Raji (cell line): ENCODE measurements at regions not wholly inside any gene's neighbourhood (a gene's known extent, or its start where the extent isn't known, plus 50 kb on each side); places are given as distances from the start of the nearest gene placed in this dataset.

Experiments used
- POLR2A ChIP-seq: IDR thresholded peaks from 2 replicates; pipeline ENCODE4 v1.6.1; 2011; ENCODE audit warnings: low read depth, low read length, control low read depth; ENCODE audit not compliant: insufficient read depth

DNA sequence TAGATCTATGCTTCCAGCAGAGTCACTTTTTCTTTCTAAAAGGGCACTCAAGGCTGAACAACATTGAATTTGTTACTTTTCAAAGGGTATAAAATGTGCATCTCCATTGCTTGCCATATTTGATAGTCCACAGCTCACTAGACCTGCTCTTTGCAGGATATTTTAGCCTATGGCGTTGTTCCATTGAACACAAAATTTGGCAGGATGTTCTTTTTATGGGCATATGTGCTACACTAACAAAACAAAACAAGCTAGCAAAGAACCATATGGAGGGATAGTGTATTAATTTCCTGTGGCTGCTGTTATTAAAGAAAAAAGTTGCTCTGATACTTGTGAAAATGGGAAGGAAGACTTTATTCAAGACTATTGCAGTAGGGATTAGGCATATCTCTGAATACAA, 828.7 kb downstream of the TYW1 start:
- TF ChIP-seq POLR2A, result no peak

DNA sequence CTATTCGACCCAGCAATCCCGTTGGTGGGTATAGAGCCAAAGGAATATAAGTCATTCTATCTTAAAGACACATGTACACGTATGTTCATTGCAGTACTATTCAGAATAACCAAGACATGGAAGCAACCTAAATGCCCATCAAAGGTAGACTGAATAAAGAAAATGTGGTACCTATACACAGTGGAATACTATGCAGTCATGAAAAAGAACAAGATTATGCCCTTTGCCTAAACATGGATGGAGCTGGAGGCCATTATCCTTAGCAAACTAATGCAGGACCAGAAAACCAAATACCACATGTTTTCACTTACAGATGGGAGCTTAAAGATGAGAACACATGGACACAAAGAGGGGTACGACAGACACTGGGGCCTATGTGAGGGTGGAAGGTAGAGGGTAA, 845.3 kb downstream of the TYW1 start:
- no peak for TF ChIP-seq POLR2A

DNA sequence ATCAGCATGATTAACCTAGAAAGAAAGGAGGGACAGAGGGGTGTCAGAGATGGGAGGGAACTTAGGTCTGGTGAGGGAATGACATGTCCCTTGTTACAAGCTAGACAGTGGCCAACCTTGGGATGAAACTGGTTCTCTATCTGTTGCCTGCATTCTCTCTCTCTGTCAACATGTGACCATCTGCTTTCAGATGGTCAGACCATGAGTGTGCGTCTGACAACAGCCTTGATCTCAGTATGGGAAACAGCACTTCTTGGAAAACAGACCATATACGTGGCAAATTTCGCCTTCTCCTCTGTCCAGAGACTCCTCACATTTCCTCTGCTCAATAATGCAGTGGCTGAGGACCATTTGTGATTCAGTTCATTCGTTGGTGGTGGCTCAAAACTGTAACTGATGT, 845.9 kb downstream of the TYW1 start:
- TF ChIP-seq POLR2A, result no peak

DNA sequence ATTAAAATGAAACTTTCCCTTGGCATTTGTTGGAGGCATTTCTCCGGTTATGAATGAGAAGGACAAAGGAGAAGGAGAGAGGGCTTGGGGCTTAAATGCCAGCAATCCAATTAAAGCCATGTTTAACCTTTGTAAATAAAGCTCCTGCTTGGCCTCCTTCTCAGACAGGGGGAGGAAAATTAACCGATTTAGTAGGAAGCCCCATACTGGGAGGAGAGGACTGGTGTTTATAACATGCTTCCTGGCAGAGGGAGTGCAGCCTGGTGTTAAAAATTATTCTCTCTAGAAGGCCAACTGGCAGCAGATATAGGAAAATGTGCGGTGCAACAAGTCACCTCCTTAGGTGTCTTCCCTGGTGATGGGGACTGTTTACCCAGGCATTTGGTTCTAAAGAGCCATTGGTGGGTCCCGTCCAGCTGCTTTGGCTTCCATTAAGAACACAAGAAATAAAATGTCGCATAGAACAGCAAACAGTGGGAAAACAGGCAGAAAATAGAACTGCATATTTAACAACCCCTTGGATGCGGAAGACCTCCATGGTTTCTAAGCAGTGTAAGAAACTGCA, 846.5 kb downstream of the TYW1 start:
- TF ChIP-seq POLR2A, result no peak

DNA sequence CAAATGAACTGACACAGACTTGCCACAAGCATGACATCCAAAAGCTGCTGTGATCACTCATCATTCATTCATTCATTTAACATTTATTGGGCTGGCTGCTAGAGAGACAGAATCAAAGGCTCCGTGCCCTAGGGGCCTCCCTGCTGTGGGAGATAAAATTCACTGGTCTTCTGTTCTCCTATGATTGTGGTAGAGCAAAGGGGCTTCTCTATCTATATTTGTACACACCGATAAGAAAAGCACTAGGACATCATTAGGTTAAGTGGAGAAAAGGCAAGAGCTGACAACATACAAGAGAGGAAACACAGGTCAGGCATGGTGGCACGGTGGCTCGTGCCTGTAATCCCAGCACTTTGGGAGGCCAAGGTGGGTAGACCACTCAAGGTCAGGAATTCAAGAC, 847.0 kb downstream of the TYW1 start:
- no peak for TF ChIP-seq POLR2A

DNA sequence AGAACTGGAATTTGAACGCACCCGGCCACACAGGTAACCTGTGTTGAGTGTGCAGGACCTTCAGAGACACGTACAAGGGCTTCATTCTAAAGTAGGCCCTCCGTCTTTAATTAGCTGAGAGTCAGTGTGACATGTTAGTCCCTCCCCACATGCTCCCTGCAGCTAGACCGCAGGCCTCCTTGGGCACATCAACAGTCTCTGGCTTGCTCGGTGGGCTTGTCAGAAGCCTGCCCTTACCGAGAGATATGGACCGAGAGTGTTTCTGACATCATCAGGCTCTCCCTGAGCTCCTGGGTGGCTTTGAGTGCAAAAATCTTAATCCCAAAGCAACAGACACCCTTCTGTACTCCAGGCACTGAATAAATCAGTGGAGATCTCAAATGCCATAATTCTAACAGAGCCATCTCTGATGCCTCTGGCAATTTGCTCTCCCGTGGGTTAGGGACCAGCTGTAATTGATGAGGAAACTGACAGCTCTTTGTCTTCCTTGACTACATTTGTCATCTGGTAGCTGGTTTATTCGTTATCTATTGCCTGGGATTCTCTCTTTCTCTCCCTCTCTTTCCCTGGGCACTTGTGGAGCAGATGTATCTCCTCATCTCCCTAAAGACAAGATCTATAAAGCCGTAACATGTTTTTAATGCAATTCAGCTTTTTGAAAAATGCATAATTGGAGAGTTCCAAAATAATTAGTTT, 850.6 kb downstream of the TYW1 start:
- TF ChIP-seq POLR2A, result no peak

DNA sequence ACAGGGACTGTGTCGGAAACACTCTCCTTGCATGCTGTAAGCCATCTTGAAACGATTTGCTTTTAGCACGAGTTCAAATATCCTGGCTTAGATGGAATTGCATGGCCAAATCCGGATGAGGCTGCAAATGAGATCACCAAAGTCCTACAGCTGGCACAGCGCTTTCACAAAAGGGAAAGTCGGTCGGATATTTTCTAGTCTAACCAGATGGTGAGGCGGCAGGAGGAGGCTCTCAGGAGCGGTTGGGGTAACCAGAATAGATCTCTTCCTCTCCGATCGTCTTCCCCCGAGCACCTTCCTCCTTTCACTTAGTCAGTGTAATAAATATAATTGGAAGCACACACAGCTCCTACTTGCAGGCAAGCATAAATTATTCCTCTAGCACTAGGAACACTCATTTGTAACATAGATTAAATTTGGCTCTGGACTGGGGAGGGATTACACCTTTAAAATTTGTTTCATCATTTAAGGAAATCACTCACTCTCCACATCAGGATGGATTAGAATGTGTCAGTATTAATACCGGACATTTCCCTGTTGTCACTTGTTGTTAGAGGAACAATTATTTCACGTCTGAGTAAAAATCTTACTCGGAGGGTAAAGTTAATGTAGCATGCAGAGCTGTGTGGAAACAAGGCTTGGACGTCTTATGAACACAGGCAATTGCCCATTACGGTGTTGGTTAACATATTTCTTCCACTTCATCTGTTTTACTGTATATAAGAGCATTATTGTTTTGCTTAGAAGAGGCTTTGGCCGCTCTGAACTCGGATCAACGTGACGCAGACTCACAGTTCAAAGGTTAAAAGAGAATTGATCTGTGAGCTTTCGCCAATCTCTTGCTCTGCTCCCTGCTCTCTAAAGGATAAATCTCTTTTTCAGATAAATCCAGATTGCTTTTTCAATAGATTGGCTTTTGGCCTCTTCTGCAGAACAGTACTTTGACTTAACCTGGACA, 857.9 kb downstream of the TYW1 start:
- TF ChIP-seq POLR2A, result no peak

DNA sequence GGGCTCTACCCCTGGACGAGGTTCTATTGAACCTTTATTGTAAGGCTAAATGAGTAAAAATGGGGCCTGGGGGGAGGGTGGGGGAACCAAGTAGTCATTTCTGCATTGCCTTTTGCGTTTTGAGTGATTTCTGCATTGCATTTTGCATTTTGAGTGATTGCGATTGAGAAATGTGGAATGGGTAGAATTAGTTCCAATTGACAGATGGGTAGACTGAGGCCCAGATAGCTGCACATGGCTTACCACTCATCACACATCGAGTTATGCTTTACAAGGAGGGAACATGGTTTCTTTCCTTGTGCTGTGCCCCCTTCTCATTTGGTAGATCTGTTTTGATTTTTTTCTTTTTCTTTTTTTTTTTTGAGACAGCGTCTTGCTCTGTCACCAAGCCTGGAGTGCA, 858.7 kb downstream of the TYW1 start:
- TF ChIP-seq POLR2A, result no peak

DNA sequence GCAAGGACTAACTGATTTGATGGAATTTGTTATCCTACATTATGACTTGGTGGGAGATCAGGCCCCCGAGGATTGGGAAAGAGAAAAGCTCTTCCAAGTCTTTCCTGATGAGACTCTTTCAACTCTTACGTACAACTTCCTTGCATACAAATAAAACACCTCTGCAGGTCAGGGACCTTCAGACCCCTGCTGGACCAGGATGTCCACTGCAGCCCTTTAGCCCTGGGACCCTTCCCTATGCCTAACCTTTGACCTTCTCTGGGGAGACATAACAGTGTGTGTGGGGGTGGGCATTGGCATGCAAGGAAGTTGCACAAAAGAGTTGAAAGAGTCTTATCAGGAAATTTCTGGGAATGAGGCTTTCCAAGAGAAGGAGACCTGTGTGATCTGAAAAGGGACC, 859.4 kb downstream of the TYW1 start:
- TF ChIP-seq POLR2A, result no peak

DNA sequence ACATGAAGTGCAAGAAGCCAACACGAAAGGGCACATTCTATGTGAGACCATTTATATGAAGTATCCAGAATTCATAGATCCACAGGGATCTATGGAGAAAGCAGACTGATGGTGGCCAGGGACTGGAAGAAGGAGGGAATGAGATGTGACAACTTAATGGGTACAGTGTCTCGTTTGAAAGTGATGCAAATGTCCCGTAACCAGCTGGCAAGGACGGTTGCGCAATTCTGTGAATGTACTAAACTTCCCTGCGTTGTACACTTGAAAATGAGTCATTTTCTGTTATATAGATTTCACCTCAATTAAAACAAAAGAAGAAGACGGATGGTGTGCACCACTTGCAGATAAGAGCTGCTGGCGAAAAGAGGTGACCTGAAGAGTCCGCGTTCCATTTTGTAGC, 861.1 kb downstream of the TYW1 start:
- TF ChIP-seq POLR2A, result no peak

DNA sequence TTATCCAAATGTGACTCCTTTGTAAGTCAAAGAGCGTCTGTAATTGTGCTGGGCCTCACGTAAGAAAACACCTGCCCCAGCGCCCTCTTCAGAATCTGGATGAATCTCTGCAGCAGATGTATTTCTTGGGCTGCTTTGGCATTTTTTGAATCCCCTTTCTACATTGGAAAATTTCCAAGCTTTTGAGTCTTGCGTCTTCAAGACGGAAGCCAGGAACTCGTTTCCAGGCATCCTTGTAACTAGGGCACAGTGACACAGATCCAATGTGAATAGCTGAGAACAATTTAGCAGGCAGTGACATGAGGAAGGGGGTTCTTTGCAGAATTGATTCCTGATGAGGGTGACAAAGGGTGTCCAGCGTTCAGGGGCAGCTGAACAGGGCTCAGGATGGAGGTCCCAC, 862.3 kb downstream of the TYW1 start:
- TF ChIP-seq POLR2A, result no peak

DNA sequence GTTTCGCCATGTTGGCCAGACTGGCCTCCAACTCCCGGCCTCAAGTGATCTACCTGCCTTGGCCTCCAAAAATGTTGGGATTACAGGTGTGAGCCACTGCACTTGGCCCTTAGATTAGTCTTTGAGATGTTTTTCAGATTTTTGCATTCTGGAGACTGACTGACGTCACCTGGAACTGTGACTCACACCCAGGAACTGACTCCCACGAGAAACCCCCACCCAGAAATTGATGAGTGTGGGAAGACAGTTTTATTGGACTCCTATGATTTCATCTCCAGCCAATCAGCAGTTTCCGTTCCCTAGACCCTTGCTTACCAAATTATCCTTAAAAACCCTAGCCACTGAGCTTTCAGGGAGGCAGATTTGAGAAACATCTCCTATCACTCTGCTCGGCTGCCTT, 867.3 kb downstream of the TYW1 start:
- no peak for TF ChIP-seq POLR2A

DNA sequence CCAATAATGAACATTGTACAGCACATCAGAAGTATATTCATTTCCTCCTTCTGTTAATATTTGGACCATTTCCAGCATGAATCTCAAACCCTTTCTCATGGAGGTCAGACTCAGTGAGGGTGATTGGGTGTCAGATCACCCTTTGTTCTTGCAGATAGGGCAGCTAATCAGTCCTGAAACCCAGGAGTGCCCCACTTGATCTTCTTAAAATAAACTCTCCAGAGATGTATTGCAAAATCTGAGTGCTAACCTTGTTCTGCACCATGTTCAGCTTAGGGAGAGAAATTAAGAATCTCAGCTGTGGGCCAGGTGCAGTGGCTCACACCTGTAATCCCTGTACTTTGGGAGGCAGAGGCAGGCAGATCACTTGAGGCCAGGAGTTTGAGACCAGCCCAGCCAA, 869.4 kb downstream of the TYW1 start:
- no peak for TF ChIP-seq POLR2A

DNA sequence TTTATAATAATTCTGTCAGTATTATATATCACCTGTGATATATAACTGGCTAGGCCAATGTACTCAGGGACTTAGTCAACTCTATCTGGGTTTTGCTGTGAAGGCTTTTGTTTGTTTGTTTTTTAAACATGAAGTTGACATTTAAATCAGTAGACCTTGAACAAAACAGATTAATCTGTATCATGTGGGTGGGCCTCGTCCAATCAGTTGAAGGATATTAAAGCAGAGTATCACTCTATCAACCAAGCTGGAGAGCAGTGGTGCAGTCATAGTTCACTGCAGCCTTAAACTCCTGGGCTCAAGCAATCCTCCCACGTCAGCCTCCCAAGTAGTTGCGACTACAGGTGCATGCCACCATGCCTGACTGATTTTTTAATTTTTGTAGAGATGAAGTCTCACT, 870.2 kb downstream of the TYW1 start:
- no peak for TF ChIP-seq POLR2A

DNA sequence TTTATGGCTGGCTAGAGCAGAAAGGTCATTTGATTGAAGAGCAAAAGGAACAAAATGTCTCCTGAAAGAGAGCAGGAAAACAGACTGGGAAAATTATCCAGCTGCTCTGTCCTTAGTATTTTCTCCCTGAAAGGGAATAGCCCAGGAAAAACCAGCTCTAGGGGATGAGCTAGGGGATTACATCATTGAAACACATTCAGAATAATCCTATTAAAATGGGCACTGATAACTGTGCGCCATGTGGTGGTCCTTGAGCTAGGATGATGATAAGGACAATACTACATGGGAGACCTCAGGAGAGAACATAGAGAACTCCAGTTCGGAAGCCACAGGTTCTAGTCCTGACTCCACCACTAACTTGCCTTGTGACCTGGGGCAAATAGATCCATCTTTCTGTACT, 873.8 kb downstream of the TYW1 start:
- no peak for TF ChIP-seq POLR2A

DNA sequence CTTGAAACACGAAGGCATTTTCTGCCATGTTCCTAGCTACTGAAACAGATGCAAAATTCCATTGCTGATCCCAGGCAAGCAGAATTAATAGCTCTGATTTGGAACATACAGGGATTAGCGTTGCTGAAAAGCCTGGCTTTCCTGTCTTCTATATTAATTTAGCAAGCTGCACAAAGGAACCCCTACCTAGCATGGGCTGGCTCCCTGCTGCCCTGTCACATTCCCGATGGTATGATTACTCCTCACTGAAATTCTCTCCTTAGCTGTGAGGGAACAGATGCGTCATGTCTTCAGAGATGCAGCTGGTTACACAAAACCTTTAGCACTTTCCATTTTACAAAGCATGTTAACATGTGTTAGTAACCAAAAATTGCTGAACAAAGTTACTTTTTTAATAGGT, 878.9 kb downstream of the TYW1 start:
- no peak for TF ChIP-seq POLR2A

DNA sequence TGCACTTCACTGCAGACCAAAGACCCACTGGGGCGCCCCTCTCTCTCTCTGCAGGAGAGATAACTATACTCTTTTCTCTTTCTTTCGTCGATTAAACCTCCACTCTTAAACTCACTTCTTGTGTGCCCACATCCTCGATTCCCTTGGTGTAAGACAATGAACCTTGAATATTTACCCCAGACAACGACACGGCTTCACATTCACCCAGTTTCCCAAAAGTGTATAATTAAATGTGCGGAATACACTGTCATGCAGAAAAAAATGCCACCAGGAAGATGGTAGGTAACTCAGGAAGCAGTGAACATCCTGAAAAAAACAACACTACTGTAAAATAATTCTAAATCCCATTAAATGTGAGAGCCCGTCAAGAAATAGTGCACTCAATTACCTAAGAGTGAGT, 882.2 kb downstream of the TYW1 start:
- TF ChIP-seq POLR2A, result no peak

DNA sequence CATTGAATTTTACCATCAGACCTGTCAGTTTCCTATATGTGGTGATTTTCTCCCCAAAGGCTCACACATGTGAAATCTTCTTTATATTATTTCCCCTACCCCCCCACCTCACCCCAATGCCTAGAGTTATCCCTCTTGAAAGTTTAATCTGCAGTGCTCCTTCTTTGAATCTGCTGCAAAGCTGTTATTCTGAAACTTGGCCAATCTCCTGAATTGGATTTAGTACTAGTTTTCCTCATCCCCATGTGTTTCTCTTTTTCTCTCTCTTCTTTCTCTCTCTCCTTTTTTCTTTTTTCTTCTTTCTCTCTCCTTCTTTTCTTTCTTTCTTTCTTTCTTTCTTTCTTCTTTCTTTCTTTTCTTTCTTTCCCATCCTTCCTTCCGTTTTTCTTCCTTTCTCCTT, 886.2 kb downstream of the TYW1 start:
- TF ChIP-seq POLR2A, result no peak
